ENCODE measurements at regions not wholly inside any gene's neighbourhood (a gene's known extent, or its start where the extent isn't known, plus 50 kb on each side); places are given as distances from the start of the nearest gene placed in this dataset.

- no peak for TF ChIP-seq EZH2 (IDR thresholded peaks at IDR 0.05; ENCODE audit: insufficient read depth, poor library complexity, severe bottlenecking)
- no peak for TF ChIP-seq EZH2phosphoT487 (IDR thresholded peaks at IDR 0.05; ENCODE audit: insufficient read depth, low read depth)
Measured at GRCh38 chr9:99677281-99677680, 144.4 kb upstream of the NR4A3 start.
